22Rv1 (cell line): ENCODE measurements at regions not wholly inside any gene's neighbourhood (a gene's known extent, or its start where the extent isn't known, plus 50 kb on each side); places are given as distances from the start of the nearest gene placed in this dataset.
A peak's percentile ranks its signal among the peaks of the same experiment; 100 is the strongest.

ENCODE experiments used
- H3K27ac ChIP-seq: fragments of 450-650 bp; 2 replicates; pipeline ENCODE4 v1.5.1; 2017
- CTCF ChIP-seq: fragments of 450-650 bp; IDR thresholded peaks from 2 replicates; pipeline ENCODE4 v1.5.1; 2017; ENCODE audit warnings: mild to moderate bottlenecking
- ZFX ChIP-seq: fragments of 450-650 bp; IDR thresholded peaks from 2 replicates; pipeline ENCODE4 v1.6.1; 2017; ENCODE audit warnings: antibody characterized with exemption, borderline replicate concordance

- no peak for TF ChIP-seq CTCF
- no peak for TF ChIP-seq ZFX
- no peak overlapping the region for H3K27ac ChIP-seq
Measured at GRCh38 chr4:79073471-79073870, 134.2 kb upstream of the PAQR3 start.

DNA sequence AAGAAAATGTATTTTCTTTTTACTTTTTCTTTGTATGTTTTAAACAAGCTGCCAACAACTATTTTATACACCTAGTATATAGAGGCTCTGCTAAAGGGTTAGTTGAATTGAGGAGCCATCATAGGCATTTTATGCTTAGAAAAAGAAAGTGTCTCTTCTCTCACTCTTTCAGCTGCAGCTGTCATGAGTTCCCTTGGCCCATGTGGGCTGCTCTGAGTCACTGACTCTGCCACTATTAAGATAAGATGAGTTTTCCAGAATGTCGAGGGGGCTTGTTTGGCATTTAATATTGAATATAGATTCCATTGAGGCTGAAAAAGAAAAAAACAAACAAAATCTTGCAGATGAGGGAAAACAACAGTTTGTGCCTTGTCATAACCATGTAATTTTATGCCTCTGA, 126.0 kb upstream of the PAQR3 start:
- no peak overlapping the region for H3K27ac ChIP-seq
- TF ChIP-seq CTCF (no peak), ZFX (no peak)

DNA sequence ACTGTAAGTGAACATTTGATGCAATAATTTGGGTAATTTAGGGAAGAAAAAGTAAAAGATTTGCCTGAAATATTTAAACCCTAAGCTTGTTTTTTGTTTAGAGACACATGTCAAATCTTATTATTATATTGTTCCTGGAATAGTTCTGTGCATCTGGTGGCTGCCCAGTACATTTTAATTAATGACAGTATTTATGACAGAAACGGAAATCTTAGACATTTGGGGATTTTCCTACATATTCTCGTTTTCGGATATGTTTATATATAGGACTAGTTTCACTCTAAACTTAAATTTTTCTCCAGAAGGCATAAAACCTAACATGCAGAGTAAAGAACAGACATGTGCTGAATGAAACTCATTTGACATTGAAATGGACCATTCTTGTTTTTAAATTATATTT, 125.6 kb upstream of the PAQR3 start:
- TF ChIP-seq ZFX (no peak), CTCF (no peak)

GRCh38 chr4:79059631-79060399, 120.6 kb upstream of the PAQR3 start:
- TF ChIP-seq CTCF (no peak), ZFX (no peak)
- H3K27ac ChIP-seq, result no peak overlapping the region

More for the DNA sequence above, 125.6 kb upstream of the PAQR3 start:
- H3K27ac ChIP-seq, result no peak overlapping the region

DNA sequence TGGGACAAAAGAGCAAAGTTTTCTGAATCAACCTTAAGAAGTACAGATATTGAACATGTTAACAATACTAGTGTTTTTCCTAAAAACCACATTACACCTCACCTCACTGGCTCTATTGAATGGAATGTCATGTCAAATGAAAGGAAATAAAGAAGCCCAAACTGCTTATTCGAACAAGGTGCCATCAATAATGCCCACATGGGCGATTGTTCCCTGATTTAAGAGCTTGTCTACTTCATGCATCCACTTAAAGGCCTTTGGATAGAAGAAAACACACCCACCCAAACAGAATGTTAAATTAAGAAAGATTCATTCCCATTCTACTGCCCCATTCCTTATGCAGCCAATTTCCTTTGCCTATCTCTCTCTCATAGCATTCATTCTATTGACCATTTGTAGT, 118.5 kb upstream of the PAQR3 start:
- no peak overlapping the region for H3K27ac ChIP-seq
- TF ChIP-seq ZFX (no peak), CTCF (no peak)

DNA sequence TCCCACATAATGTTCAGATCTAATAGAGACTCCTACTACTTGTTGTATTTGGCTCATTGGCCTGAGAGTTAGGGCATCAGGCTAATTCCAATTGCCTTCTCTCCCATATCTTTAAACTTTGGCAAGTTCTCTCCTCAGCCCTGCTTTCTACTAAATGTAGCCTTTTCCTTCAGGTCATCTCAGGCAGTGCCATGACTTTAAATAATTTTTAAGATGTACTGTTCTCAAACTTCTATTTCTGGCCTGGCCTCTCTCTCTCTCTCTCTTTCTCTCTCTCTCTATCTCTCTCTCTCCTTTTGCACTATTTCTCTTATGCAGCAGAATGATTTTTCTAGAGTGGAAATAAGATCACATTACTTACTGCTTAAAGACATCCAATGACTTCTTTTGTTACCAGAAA, 114.5 kb upstream of the PAQR3 start:
- no peak overlapping the region for H3K27ac ChIP-seq
- TF ChIP-seq CTCF (no peak), ZFX (no peak)

- H3K27ac ChIP-seq, result peak overlapping the region; percentile 22; the same call in 1 of the 2 replicates
- TF ChIP-seq CTCF, result no peak
- TF ChIP-seq ZFX, result no peak
Measured at GRCh38 chr4:79050541-79050880, 111.3 kb upstream of the PAQR3 start.
